Pancreas (tissue), 10 donors: ENCODE measurements at regions not wholly inside any gene's neighbourhood (a gene's known extent, or its start where the extent isn't known, plus 50 kb on each side); places are given as distances from the start of the nearest gene placed in this dataset.

Experiments
- ATAC-seq, 4 donors: fragments of 200-7000 bp; cut with Tn5 transposase; one replicate each; pipeline versions ENCODE4 v1.8.0 to v1.9.1; 2020; ENCODE audit warnings: mild to moderate bottlenecking in 4 of 4, moderate library complexity in 4 of 4
- DNase-seq, 6 donors: peaks; one replicate each; pipeline ENCODE4 v3.0.0-alpha.2; 2020
- FAIRE-seq: peaks from 2 replicates; lab custom pipeline; 2012; peaks lifted over from hg19 to GRCh38; lab: Jason Lieb, UNC
- H3K27ac ChIP-seq, 4 donors: fragments of 200-600 bp; sonication (generic); 1 replicate in 3 of 4; 2 replicates in 1 of 4; pipeline versions ENCODE4 v1.5.0 to v1.8.0; 2020
- H3K27me3 ChIP-seq, 4 donors: fragments of 200-600 bp; one replicate each; pipeline ENCODE4 v1.8.0; 2021
- H3K36me3 ChIP-seq, 3 donors: fragments of 200-600 bp; sonication (generic) in 1 of 3; one replicate each; pipeline versions ENCODE4 v1.5.0 to v1.8.0; 2020 to 2021
- H3K4me1 ChIP-seq, 3 donors: fragments of 200-600 bp; one replicate each; pipeline ENCODE4 v1.8.0; 2021
- H3K4me3 ChIP-seq, 4 donors: fragments of 200-600 bp; sonication (generic) in 2 of 4; one replicate each; pipeline versions ENCODE4 v1.5.0 to v1.8.0; 2020 to 2021
- H3K9me3 ChIP-seq, 4 donors: fragments of 200-600 bp; one replicate each; pipeline ENCODE4 v1.8.0; 2021
- CTCF ChIP-seq, 4 donors: fragments of 200-600 bp; sonication (generic) in 3 of 4; IDR thresholded peaks; one replicate each; pipeline versions ENCODE4 v1.5.0 to v1.8.0; 2021; ENCODE audit warnings: antibody characterized with exemption in 4 of 4
- WGBS, 2 donors: extraction: QIAGEN DNeasy Blood & Tissue Kit; methylation state at CpG; one replicate each; pipeline ENCODE4 v1.1.7; 2013; 5-methylcytosine and 5-hydroxymethylcytosine counted together
- intact Hi-C, 3 donors: fragments of 100-400 bp; cut with DNase I; formaldehyde crosslinking; loops; one replicate each; pipeline versions ENCODE4 v1.11.1 to v1.14.2; 2022
- donor health status: healthy with polysubstance abuse.
- donor health status: DM: no; HTN: no; CAD: no; lungs with moderate emphysema.
- donor health status: DM: no; HTN: no; CAD: no.
- donor health status: control.
- donor health status: control.
- donor health status: Bipolar disorder and iron deficiency.
- donor health status: DM: yes; HTN: yes; CAD: no.
- donor health status: DM: no; HTN: no; CAD: no.
- donor health status: DM: no; HTN: no; CAD: no.
- donor health status: DM: yes; HTN: yes; CAD: no.

- H3K27ac ChIP-seq = no peak overlapping the region
- H3K36me3 ChIP-seq = no peaks in the 10 kb centered on the region
- intact Hi-C loops = no loop called here
- 52 to 68% methylated on average over 5 of the region's 5 CpGs for WGBS, 2 donors
- no peak for TF ChIP-seq CTCF (IDR thresholded peaks at IDR 0.05)
- no peaks in the 10 kb centered on the region for H3K4me1 ChIP-seq
- no peaks in the 10 kb centered on the region for H3K27me3 ChIP-seq
- DNase-seq (no peak), ATAC-seq (no peak), FAIRE-seq (no peak)
- H3K9me3 ChIP-seq = no peaks in the 10 kb centered on the region
- H3K4me3 ChIP-seq = no peak overlapping the region
These were observed 215.0 kb downstream of the NXPE2 start for GRCh38 chr11:114893329-114893728.

GRCh38 chr11:114896594-114896993 lies 218.3 kb downstream of the NXPE2 start:
- Histone ChIP-seq H3K4me3 (no peak overlapping the region), H3K36me3 (no peaks in the 10 kb centered on the region)
- WGBS, 2 donors = 47 to 60% methylated on average over 4 of the region's 4 CpGs

GRCh38 chr11:114909866-114910265 lies 231.5 kb downstream of the NXPE2 start:
- no peaks in the 10 kb centered on the region for H3K27me3 ChIP-seq
- H3K4me1 ChIP-seq = no peaks in the 10 kb centered on the region
- no peak for TF ChIP-seq CTCF (IDR thresholded peaks at IDR 0.05)
- WGBS, 2 donors = 46 to 60% methylated on average over 3 of the region's 3 CpGs
- intact Hi-C loops = no loop called here
- no peaks in the 10 kb centered on the region for H3K36me3 ChIP-seq
- DNase-seq = no peak
- H3K4me3 ChIP-seq = no peak overlapping the region
- H3K27ac ChIP-seq = no peak overlapping the region
- FAIRE-seq = no peak
- no peaks in the 10 kb centered on the region for H3K9me3 ChIP-seq
- no peak for ATAC-seq

More at GRCh38 chr11:114896594-114896993, 218.3 kb downstream of the NXPE2 start:
- no peak for ATAC-seq
- no peak for TF ChIP-seq CTCF (IDR thresholded peaks at IDR 0.05)
- Histone ChIP-seq H3K27me3 (no peaks in the 10 kb centered on the region), H3K4me1 (no peaks in the 10 kb centered on the region), H3K9me3 (no peaks in the 10 kb centered on the region), H3K27ac (no peak overlapping the region)
- intact Hi-C loops = no loop called here
- DNase-seq = no peak
- FAIRE-seq = no peak

- no peak for TF ChIP-seq CTCF (IDR thresholded peaks at IDR 0.05)
- DNase-seq (no peak), FAIRE-seq (no peak), ATAC-seq (no peak)
- H3K27me3 ChIP-seq = no peaks in the 10 kb centered on the region
- no peak overlapping the region for H3K4me3 ChIP-seq
- no peaks in the 10 kb centered on the region for H3K36me3 ChIP-seq
- no peaks in the 10 kb centered on the region for H3K4me1 ChIP-seq
- 61 to 77% methylated on average over 4 of the region's 4 CpGs for WGBS, 2 donors
- no peaks in the 10 kb centered on the region for H3K9me3 ChIP-seq
- intact Hi-C loops = no loop called here
- no peak overlapping the region for H3K27ac ChIP-seq
These were observed 234.5 kb downstream of the NXPE2 start for GRCh38 chr11:114912826-114913225.

GRCh38 chr11:114914231-114915005 lies 236.1 kb downstream of the NXPE2 start:
- no peak for TF ChIP-seq CTCF (IDR thresholded peaks at IDR 0.05)
- FAIRE-seq (no peak), DNase-seq (no peak), ATAC-seq (no peak)
- H3K9me3 ChIP-seq = no peaks in the 10 kb centered on the region
- H3K4me1 ChIP-seq = no peaks in the 10 kb centered on the region
- H3K27ac ChIP-seq = no peak overlapping the region
- no peaks in the 10 kb centered on the region for H3K27me3 ChIP-seq
- no peaks in the 10 kb centered on the region for H3K36me3 ChIP-seq
- WGBS, 2 donors = 59 to 75% methylated on average over 1 of the region's 1 CpG
- intact Hi-C loops = no loop called here
- H3K4me3 ChIP-seq = no peak overlapping the region
